ENCODE measurements at regions not wholly inside any gene's neighbourhood (a gene's known extent, or its start where the extent isn't known, plus 50 kb on each side); places are given as distances from the start of the nearest gene placed in this dataset.

DNA sequence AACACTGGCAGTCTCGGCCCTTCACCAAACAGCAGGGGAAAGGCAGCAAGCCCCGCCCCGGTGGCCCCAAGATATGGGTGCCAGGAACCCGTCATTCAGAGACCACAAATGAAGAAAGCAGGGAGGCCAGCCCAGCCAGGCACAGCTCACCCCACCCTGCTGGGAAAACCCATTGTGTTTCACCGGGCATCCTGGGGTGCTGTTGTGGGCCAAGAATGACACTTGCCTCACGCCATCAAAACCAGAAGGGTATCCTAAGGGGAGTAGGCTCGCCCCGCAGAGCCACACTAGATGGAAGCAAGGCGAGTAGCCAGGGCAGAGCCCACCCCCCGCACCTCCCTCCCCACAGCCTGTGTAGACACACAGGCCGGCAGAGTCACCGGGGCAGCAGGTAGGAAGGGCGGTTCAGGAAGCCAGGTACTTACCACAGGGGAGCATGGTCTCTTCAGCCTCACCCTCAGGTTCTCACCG is 72.5 kb upstream of the KCNMA1 start:
- H3K4me3 ChIP-seq (ENCODE audit: low read depth, low read length) = no peak overlapping the region
- no peak for DNase-seq (ENCODE audit: low read depth)
- TF ChIP-seq, protein P1, sequence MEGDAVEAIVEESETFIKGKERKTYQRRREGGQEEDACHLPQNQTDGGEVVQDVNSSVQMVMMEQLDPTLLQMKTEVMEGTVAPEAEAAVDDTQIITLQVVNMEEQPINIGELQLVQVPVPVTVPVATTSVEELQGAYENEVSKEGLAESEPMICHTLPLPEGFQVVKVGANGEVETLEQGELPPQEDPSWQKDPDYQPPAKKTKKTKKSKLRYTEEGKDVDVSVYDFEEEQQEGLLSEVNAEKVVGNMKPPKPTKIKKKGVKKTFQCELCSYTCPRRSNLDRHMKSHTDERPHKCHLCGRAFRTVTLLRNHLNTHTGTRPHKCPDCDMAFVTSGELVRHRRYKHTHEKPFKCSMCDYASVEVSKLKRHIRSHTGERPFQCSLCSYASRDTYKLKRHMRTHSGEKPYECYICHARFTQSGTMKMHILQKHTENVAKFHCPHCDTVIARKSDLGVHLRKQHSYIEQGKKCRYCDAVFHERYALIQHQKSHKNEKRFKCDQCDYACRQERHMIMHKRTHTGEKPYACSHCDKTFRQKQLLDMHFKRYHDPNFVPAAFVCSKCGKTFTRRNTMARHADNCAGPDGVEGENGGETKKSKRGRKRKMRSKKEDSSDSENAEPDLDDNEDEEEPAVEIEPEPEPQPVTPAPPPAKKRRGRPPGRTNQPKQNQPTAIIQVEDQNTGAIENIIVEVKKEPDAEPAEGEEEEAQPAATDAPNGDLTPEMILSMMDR (IDR thresholded peaks at IDR 0.05; ENCODE audit: insufficient read depth, low read depth, low read length) = no peak

DNA sequence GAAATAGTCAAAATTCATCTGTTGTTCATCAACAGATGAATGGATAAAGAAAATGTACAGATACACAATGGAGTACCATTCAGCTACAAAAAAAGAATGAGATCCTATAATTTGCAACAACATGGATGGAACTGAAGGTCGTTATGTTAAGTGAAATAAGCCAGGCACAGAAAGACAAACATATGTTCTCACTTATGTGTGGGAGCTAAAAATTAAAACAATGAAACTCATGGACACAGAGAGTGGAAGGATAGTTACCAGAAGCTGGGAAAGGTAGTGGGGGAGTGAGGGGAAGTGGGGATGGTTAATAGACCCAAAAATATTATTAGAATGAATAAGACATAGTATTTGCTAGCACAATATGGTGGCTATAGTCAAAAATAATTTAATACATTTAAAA is 70.0 kb upstream of the KCNMA1 start:
- DNase-seq (ENCODE audit: low read depth) = peak; percentile 29
- H3K4me3 ChIP-seq (ENCODE audit: low read depth, low read length) = no peak overlapping the region
- TF ChIP-seq, protein P1 (IDR thresholded peaks at IDR 0.05; ENCODE audit: insufficient read depth, low read depth, low read length) = no peak

DNA sequence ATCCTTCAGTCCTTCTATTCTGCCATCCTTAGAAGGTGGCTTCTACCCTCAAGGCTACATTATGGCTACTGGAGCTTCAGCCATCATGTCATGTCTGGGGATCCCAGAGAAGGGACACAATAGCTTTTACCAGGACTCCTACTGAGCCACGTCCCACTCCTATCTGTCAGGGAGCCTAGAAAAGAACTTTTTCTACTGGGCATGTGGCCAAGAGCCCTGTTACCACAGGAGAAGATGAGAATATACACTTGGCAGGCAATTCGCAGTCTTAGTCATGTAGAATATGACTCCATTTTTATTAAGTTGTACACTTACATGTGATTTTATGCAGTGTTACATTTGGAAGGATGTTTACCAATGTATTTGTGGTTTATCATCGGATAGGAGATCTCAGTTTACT is 64.6 kb upstream of the KCNMA1 start:
- TF ChIP-seq, protein P1 (IDR thresholded peaks at IDR 0.05; ENCODE audit: insufficient read depth, low read depth, low read length) = no peak
- H3K4me3 ChIP-seq (ENCODE audit: low read depth, low read length) = no peak overlapping the region
- peak; percentile 68 for DNase-seq (ENCODE audit: low read depth)

DNA sequence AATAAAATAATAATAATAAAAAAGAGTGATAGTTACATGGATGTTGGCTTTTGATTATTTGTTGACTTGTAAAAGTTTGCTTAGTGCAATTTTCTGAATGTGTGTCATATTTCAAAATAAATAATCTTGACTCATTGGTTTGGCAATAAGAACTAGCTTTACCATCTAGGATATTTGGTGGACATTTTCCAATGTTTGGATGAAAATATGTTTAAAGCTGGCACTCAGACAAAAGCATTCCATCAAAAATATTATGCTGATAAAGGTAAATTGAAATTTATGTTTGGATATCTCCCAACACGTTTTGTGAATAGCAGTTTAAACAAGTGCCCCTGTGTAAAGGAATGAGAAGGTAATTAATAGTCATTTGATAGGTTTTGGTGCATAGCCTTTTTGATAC is 62.5 kb upstream of the KCNMA1 start:
- DNase-seq (ENCODE audit: low read depth) = no peak

DNA sequence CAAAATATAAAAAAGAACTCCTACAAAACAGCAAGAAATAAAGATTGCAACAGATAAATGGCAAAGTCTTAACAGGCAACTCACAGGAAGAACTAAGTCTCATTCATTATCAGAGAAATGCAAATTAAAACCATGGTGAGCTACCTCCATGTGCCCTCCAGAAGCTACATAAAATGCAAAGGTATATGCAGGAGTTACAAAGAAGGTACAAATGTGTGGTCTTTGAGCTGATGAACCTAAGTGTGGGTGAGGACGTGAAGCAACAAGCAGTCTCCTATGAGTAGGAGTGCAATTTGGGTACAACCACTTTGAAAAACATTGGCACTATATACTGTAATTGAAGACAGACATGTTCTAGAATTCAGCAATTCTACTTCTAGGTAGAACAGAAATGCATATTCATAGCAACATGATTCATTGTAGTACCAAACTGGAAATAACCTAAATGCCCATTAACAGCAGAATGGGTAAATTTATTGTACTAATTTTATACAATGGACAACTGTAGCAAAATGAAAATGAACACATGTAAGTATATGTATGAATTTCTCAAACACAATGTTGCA is 61.6 kb upstream of the KCNMA1 start:
- no peak for DNase-seq (ENCODE audit: low read depth)
- TF ChIP-seq, protein P1 (IDR thresholded peaks at IDR 0.05; ENCODE audit: insufficient read depth, low read depth, low read length) = no peak
- H3K4me3 ChIP-seq (ENCODE audit: low read depth, low read length) = no peak overlapping the region

More for the DNA sequence above, 62.5 kb upstream of the KCNMA1 start:
- TF ChIP-seq, protein P1 (IDR thresholded peaks at IDR 0.05; ENCODE audit: insufficient read depth, low read depth, low read length) = no peak
- no peak overlapping the region for H3K4me3 ChIP-seq (ENCODE audit: low read depth, low read length)

DNA sequence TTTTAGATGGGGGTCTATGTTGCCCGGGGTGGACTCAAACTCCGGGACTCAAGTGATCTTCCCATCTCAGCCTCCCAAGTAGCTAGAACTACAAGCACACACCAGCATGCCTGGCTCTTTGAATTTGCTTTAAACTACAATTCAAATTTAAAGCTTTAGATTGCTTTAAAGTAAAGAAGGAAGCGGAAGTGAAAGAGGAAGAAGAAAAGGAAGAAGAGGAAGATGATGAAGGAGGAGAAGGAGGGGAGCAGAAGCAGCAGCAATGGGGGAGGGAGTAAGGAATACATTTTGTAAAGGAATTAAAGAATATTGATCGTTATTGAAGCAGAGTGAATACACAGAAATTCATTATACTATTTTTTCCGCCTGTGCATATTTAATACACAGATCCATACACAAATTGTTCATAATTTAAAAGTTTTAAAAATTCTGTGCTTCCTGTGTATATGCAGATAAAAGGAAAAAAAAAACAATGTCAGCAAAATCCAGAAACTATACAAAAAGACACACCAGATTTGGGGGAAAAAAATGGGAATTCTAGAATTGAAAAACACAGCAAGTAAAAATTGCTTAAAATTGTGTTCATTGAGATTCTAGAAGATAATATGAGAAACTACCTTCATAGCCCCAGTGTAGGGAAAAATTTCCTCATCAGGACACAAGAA is 60.8 kb upstream of the KCNMA1 start:
- H3K4me3 ChIP-seq (ENCODE audit: low read depth, low read length) = no peak overlapping the region
- no peak for DNase-seq (ENCODE audit: low read depth)
- TF ChIP-seq, protein P1 (IDR thresholded peaks at IDR 0.05; ENCODE audit: insufficient read depth, low read depth, low read length) = no peak

All from fibroblast of villous mesenchyme (primary cell).